ENCODE measurements at regions not wholly inside any gene's neighbourhood (a gene's known extent, or its start where the extent isn't known, plus 50 kb on each side); places are given as distances from the start of the nearest gene placed in this dataset.

DNA sequence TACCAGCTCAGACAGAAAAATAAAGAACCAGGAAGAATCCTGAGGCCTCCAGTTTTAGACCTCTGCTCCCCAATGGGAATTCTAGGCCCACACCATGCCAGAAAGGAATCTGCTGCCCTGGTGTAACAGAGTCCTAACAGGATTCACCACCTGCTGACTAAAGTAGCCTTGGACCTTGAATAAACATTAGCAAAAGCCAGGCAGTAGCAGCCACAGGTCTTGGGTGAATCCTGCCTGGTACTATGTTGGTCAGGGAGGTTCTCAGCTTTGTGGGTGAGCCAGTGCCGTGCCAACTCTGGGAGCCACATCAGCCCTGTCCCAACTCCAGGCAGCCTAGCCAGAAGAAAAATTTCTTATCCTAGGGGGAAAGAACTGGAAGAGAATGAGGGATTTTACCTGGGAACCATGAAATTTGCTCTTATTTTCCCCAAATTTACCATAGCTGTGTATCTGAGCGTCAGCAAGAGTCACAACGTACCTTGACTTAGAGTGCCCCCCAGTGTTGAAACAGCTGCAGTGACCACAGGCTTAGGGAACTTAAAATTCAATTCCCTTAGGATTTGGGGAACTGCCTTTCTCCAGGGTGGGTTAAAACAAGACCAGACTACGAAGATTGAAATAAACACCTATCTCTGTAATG lies 1895.6 kb upstream of the PRR20A start:
- no peaks in the 10 kb centered on the region for H3K27me3 ChIP-seq (ENCODE audit: insufficient read depth, low read depth, low read length)
- no peak overlapping the region for H3K4me3 ChIP-seq (ENCODE audit: low read length)
- no peaks in the 10 kb centered on the region for H4K20me1 ChIP-seq (ENCODE audit: insufficient read depth)
- TF ChIP-seq SMC3 (conservative IDR thresholded peaks at IDR 0.05; ENCODE audit: poor library complexity) (no peak), RAD21 (conservative IDR thresholded peaks at IDR 0.05) (peak; percentile 24)
- H3K36me3 ChIP-seq (ENCODE audit: insufficient read depth, low read length): no peaks in the 10 kb centered on the region
- no peak overlapping the region for H3K27ac ChIP-seq (ENCODE audit: low read length)
- no peaks in the 10 kb centered on the region for H3K9me3 ChIP-seq (ENCODE audit: low read length)
- no peaks in the 10 kb centered on the region for H3K9me2 ChIP-seq (ENCODE audit: insufficient read depth, low read length)
- H3K4me2 ChIP-seq (ENCODE audit: low read length): no peak overlapping the region
- H2AFZ ChIP-seq (ENCODE audit: low read depth, low read length): no peak overlapping the region
- H3F3A ChIP-seq (ENCODE audit: insufficient read depth, low read length, poor library complexity, severe bottlenecking): no peaks in the 10 kb centered on the region
- no peaks in the 10 kb centered on the region for H3K79me2 ChIP-seq (replicated peaks; ENCODE audit: insufficient read depth, low read length)
- no peak overlapping the region for H3K9ac ChIP-seq (ENCODE audit: low read length)

DNA sequence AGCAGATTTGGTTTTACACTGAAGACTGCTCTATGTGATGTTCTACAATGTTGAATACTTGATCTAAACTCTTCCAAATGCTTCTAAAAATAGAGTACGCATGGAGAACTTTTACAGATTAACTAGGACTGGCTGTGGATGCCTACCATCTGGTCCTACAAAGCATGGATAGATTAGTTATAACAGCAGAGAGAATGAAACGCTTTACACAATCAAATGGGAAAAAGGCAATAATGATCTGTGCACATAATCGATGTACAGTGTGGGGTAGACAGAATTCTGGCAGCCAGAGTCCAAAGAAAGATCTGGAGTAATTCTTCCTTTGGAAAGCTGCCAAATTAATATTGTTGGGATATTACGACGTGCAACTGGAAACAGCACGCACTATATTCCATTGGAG lies 1885.5 kb upstream of the PRR20A start:
- Histone ChIP-seq H3K27ac (ENCODE audit: low read length) (no peak overlapping the region), H3K79me2 (replicated peaks; ENCODE audit: insufficient read depth, low read length) (no peaks in the 10 kb centered on the region), H3F3A (ENCODE audit: insufficient read depth, low read length, poor library complexity, severe bottlenecking) (no peaks in the 10 kb centered on the region), H3K9me3 (ENCODE audit: low read length) (no peaks in the 10 kb centered on the region), H3K27me3 (ENCODE audit: insufficient read depth, low read depth, low read length) (no peaks in the 10 kb centered on the region), H3K4me2 (ENCODE audit: low read length) (no peak overlapping the region), H3K36me3 (ENCODE audit: insufficient read depth, low read length) (no peaks in the 10 kb centered on the region), H3K9me2 (ENCODE audit: insufficient read depth, low read length) (no peaks in the 10 kb centered on the region), H3K4me3 (ENCODE audit: low read length) (no peak overlapping the region), H2AFZ (ENCODE audit: low read depth, low read length) (no peak overlapping the region), H3K9ac (ENCODE audit: low read length) (no peak overlapping the region), H4K20me1 (ENCODE audit: insufficient read depth) (no peaks in the 10 kb centered on the region)
- TF ChIP-seq TAF1 (IDR thresholded peaks at IDR 0.05; ENCODE audit: low read depth): no peak
- no peak for TF ChIP-seq EZH2 (IDR thresholded peaks at IDR 0.05; ENCODE audit: borderline replicate concordance, insufficient read depth, low read length, poor library complexity, severe bottlenecking)
- TF ChIP-seq RAD21 (conservative IDR thresholded peaks at IDR 0.05): no peak
- no peak for TF ChIP-seq EP300 (conservative IDR thresholded peaks at IDR 0.05; ENCODE audit: poor library complexity, severe bottlenecking)
- TF ChIP-seq, protein P1, sequence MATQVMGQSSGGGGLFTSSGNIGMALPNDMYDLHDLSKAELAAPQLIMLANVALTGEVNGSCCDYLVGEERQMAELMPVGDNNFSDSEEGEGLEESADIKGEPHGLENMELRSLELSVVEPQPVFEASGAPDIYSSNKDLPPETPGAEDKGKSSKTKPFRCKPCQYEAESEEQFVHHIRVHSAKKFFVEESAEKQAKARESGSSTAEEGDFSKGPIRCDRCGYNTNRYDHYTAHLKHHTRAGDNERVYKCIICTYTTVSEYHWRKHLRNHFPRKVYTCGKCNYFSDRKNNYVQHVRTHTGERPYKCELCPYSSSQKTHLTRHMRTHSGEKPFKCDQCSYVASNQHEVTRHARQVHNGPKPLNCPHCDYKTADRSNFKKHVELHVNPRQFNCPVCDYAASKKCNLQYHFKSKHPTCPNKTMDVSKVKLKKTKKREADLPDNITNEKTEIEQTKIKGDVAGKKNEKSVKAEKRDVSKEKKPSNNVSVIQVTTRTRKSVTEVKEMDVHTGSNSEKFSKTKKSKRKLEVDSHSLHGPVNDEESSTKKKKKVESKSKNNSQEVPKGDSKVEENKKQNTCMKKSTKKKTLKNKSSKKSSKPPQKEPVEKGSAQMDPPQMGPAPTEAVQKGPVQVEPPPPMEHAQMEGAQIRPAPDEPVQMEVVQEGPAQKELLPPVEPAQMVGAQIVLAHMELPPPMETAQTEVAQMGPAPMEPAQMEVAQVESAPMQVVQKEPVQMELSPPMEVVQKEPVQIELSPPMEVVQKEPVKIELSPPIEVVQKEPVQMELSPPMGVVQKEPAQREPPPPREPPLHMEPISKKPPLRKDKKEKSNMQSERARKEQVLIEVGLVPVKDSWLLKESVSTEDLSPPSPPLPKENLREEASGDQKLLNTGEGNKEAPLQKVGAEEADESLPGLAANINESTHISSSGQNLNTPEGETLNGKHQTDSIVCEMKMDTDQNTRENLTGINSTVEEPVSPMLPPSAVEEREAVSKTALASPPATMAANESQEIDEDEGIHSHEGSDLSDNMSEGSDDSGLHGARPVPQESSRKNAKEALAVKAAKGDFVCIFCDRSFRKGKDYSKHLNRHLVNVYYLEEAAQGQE (IDR thresholded peaks at IDR 0.05; ENCODE audit: borderline replicate concordance): no peak
- no peak for TF ChIP-seq POLR2AphosphoS5 (IDR thresholded peaks at IDR 0.05)
- TF ChIP-seq, protein P2, sequence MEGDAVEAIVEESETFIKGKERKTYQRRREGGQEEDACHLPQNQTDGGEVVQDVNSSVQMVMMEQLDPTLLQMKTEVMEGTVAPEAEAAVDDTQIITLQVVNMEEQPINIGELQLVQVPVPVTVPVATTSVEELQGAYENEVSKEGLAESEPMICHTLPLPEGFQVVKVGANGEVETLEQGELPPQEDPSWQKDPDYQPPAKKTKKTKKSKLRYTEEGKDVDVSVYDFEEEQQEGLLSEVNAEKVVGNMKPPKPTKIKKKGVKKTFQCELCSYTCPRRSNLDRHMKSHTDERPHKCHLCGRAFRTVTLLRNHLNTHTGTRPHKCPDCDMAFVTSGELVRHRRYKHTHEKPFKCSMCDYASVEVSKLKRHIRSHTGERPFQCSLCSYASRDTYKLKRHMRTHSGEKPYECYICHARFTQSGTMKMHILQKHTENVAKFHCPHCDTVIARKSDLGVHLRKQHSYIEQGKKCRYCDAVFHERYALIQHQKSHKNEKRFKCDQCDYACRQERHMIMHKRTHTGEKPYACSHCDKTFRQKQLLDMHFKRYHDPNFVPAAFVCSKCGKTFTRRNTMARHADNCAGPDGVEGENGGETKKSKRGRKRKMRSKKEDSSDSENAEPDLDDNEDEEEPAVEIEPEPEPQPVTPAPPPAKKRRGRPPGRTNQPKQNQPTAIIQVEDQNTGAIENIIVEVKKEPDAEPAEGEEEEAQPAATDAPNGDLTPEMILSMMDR (IDR thresholded peaks at IDR 0.05; ENCODE audit: poor library complexity, severe bottlenecking): no peak
- TF ChIP-seq MXI1 (conservative IDR thresholded peaks at IDR 0.05; ENCODE audit: poor library complexity, severe bottlenecking): no peak
- TF ChIP-seq SMC3 (conservative IDR thresholded peaks at IDR 0.05; ENCODE audit: poor library complexity): no peak
